GM19239 (cell line): ENCODE measurements at regions not wholly inside any gene's neighbourhood (a gene's known extent, or its start where the extent isn't known, plus 50 kb on each side); places are given as distances from the start of the nearest gene placed in this dataset.

Source experiments
- DNase-seq: peaks from one replicate; pipeline ENCODE4 v3.0.0; 2011; ENCODE audit warnings: low spot score; ENCODE audit not compliant: insufficient read length
- FAIRE-seq: peaks from 2 replicates; lab custom pipeline; 2011; peaks lifted over from hg19 to GRCh38; lab: Jason Lieb, UNC

GRCh38 chr4:123343400-123344041, 53.1 kb upstream of the SPRY1 start:
- FAIRE-seq (no peak), DNase-seq (no peak)

DNA sequence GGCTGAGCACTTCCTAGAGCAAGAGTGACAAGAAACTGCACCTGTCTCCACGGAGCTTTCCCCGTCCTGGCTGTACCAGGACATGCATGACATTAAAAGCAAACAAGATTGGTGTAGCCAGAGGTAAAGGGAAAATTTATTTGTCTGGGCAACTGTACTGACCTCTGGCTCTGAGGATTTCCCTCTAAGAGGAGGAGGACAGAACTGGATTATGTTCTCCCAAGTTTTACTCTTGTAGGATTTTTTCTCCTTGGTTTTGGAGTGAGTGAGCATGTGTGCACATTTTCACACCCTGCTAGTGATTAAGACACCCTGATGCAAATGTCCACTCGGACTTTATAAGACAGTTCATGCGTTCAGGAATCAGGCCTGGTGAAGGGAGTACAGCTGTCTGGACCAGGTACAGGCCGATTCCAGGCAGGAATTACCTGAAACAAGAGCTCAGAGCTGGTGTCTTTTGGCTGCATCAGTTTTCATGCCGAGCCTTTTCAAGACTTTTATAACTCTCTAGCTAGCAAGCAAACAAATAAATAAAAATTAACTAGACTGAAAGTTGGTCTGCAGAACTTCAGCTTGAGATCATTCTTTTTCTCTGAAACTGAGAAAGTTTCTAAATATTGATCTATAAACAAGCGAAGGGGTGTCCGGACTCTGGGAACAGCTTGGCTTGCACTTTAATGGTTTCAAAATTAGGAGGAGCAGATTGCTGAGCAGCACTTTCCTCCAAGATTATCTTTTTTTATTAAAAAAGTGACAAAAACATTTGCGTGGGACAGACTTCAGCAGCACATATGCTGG, 51.3 kb upstream of the SPRY1 start:
- DNase-seq (no peak), FAIRE-seq (no peak)

GRCh38 chr4:123345935-123346300, 50.7 kb upstream of the SPRY1 start:
- FAIRE-seq, result no peak
- no peak for DNase-seq

GRCh38 chr4:123346330-123346940, 50.2 kb upstream of the SPRY1 start:
- DNase-seq (no peak), FAIRE-seq (no peak)
